ENCODE measurements at regions not wholly inside any gene's neighbourhood (a gene's known extent, or its start where the extent isn't known, plus 50 kb on each side); places are given as distances from the start of the nearest gene placed in this dataset.

- Histone ChIP-seq H3K4me3 (no peak overlapping the region), H3K27ac (replicated peaks) (no peak overlapping the region), H3K9me3 (replicated peaks) (peaks cover 16% of the 10 kb centered on the region), H3K4me1 (no peaks in the 10 kb centered on the region), H3K27me3 (ENCODE audit: low read depth) (no peaks in the 10 kb centered on the region), H3K36me3 (no peaks in the 10 kb centered on the region)
- no peak for TF ChIP-seq CTCF (IDR thresholded peaks at IDR 0.05; ENCODE audit: borderline replicate concordance)
- DNase-seq, result no peak
- intact Hi-C loops (cut with micrococcal nuclease), result no loop called here
Observed at GRCh38 chr12:30067146-30067545, 283.4 kb upstream of the TMTC1 start.

GRCh38 chr12:30064906-30065305, 281.2 kb upstream of the TMTC1 start:
- no peak for DNase-seq
- Histone ChIP-seq H3K27me3 (ENCODE audit: low read depth) (no peaks in the 10 kb centered on the region), H3K4me1 (no peaks in the 10 kb centered on the region), H3K36me3 (no peaks in the 10 kb centered on the region), H3K9me3 (replicated peaks) (peaks cover 16% of the 10 kb centered on the region), H3K27ac (replicated peaks) (no peak overlapping the region), H3K4me3 (no peak overlapping the region)
- no peak for TF ChIP-seq CTCF (IDR thresholded peaks at IDR 0.05; ENCODE audit: borderline replicate concordance)
- intact Hi-C loops (cut with micrococcal nuclease), result no loop called here

- H3K9me3 ChIP-seq (replicated peaks), result peaks cover 16% of the 10 kb centered on the region
- H3K4me1 ChIP-seq, result no peaks in the 10 kb centered on the region
- no peaks in the 10 kb centered on the region for H3K27me3 ChIP-seq (ENCODE audit: low read depth)
- H3K36me3 ChIP-seq, result no peaks in the 10 kb centered on the region
- no peak overlapping the region for H3K4me3 ChIP-seq
- no peak for TF ChIP-seq CTCF (IDR thresholded peaks at IDR 0.05; ENCODE audit: borderline replicate concordance)
- intact Hi-C loops (cut with micrococcal nuclease), result no loop called here
- no peak for DNase-seq
- H3K27ac ChIP-seq (replicated peaks), result no peak overlapping the region
Observed at GRCh38 chr12:30063435-30063945, 279.7 kb upstream of the TMTC1 start.

- H3K4me1 ChIP-seq, result no peaks in the 10 kb centered on the region
- H3K36me3 ChIP-seq, result no peaks in the 10 kb centered on the region
- H3K4me3 ChIP-seq, result no peak overlapping the region
- no peak overlapping the region for H3K27ac ChIP-seq (replicated peaks)
- H3K9me3 ChIP-seq (replicated peaks), result no peaks in the 10 kb centered on the region
- DNase-seq, result no peak
- intact Hi-C loops (cut with micrococcal nuclease), result no loop called here
- H3K27me3 ChIP-seq (ENCODE audit: low read depth), result no peaks in the 10 kb centered on the region
- TF ChIP-seq CTCF (IDR thresholded peaks at IDR 0.05; ENCODE audit: borderline replicate concordance), result no peak
Observed at GRCh38 chr12:30048371-30048770, 264.6 kb upstream of the TMTC1 start.

GRCh38 chr12:30047516-30048254, 263.9 kb upstream of the TMTC1 start:
- intact Hi-C loops (cut with micrococcal nuclease), result no loop called here
- H3K9me3 ChIP-seq (replicated peaks), result no peaks in the 10 kb centered on the region
- no peaks in the 10 kb centered on the region for H3K27me3 ChIP-seq (ENCODE audit: low read depth)
- no peak overlapping the region for H3K27ac ChIP-seq (replicated peaks)
- H3K4me3 ChIP-seq, result no peak overlapping the region
- DNase-seq, result no peak
- no peak for TF ChIP-seq CTCF (IDR thresholded peaks at IDR 0.05; ENCODE audit: borderline replicate concordance)
- H3K4me1 ChIP-seq, result no peaks in the 10 kb centered on the region
- H3K36me3 ChIP-seq, result no peaks in the 10 kb centered on the region
